ENCODE measurements at regions not wholly inside any gene's neighbourhood (a gene's known extent, or its start where the extent isn't known, plus 50 kb on each side); places are given as distances from the start of the nearest gene placed in this dataset.

DNA sequence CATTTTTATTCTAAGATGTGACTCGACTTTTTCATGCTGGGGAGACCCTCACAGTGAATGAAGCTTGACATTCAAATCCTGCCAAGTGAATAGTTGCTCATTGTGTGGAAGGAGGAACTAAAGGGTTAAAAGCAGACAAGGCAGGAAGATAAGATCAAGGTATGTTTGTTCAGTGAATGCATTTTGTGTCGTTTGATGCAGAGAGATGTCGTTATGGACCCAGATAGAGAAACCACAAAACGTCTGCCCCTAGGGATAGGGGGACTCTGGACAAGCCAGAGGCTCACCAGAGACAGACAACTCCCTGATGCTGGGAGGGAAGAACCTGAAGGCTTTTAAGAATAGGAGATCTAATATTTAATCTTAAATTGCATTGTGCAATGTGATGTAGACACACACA is 72.5 kb upstream of the MYL2 start (continued):
- TF ChIP-seq, protein P1, sequence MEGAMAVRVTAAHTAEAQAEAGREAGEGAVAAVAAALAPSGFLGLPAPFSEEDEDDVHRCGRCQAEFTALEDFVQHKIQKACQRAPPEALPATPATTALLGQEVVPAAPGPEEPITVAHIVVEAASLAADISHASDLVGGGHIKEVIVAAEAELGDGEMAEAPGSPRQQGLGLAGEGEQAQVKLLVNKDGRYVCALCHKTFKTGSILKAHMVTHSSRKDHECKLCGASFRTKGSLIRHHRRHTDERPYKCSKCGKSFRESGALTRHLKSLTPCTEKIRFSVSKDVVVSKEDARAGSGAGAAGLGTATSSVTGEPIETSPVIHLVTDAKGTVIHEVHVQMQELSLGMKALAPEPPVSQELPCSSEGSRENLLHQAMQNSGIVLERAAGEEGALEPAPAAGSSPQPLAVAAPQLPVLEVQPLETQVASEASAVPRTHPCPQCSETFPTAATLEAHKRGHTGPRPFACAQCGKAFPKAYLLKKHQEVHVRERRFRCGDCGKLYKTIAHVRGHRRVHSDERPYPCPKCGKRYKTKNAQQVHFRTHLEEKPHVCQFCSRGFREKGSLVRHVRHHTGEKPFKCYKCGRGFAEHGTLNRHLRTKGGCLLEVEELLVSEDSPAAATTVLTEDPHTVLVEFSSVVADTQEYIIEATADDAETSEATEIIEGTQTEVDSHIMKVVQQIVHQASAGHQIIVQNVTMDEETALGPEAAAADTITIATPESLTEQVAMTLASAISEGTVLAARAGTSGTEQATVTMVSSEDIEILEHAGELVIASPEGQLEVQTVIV (IDR thresholded peaks at IDR 0.05; ENCODE audit: borderline replicate concordance, partially characterized antibody): no peak
- no peak for TF ChIP-seq RAD51 (IDR thresholded peaks at IDR 0.05)

DNA sequence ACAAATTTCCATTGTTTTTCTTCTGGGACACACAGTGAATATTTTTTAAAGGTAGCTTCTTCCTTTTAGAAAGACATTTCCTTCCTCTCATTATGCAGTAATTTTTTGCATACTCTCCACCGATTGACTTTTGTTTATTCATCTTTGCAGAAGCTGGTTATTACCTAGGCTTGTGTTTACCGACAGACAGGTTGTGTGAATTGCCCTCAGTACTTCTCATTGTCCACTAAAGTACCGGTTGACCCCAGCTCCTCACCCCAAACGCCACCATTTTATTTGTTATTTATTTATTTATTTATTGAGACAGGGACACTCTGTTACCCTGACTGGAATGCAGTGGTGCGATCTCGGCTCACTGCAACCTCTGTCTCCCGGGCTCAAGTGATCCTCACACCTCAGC is 63.4 kb upstream of the MYL2 start:
- ChIA-PET RAD21 (ENCODE audit: unreplicated experiment) (no interaction called here), POLR2A (interaction anchor here (0.6 kb wide), 1 partner anchor 230 kb away, joined by 5 read pairs; no protein-coding TSS in a partner anchor), CTCF (interaction anchor here (0.9 kb wide), 1 partner anchor 89 kb away, joined by 3 read pairs; no protein-coding TSS in a partner anchor), SMC1A (ENCODE audit: uncharacterized antibody, unreplicated experiment) (no interaction called here)
- no peak overlapping the region for H3K4me3 ChIP-seq
- in situ Hi-C loops (cut with MboI) (no loop called here), intact Hi-C loops (cut with micrococcal nuclease; ENCODE audit: unreplicated experiment) (no loop called here)
- 46% methylated on average over 7 of the region's 7 CpGs for WGBS (ENCODE audit: insufficient coverage, insufficient replicate concordance, low lambda C conversion rate, missing lambda C conversion rate)
- H3K36me3 ChIP-seq (ENCODE audit: control insufficient read depth in 2 of 2, insufficient read depth in 2 of 2, low read length in 1 of 2): no peaks in the 10 kb centered on the region
- BruUV-seq (replicated peaks): no TSS peak
- FAIRE-seq (no peak), ATAC-seq (no peak), DNase-seq (ENCODE audit: low read depth, low spot score) (no peak)
- no peak overlapping the region for H3K9ac ChIP-seq (ENCODE audit: control insufficient read depth, insufficient read depth, low read length)
- TF ChIP-seq RELA (IDR thresholded peaks at IDR 0.05; ENCODE audit: borderline replicate concordance, partially characterized antibody) (no peak), ZNF274 (IDR thresholded peaks at IDR 0.05; ENCODE audit: insufficient read depth, insufficient read length) (no peak), SMAD5 (IDR thresholded peaks at IDR 0.05; ENCODE audit: low read depth) (no peak), ZSCAN29 (IDR thresholded peaks at IDR 0.05) (no peak)
- TF ChIP-seq, protein P2, sequence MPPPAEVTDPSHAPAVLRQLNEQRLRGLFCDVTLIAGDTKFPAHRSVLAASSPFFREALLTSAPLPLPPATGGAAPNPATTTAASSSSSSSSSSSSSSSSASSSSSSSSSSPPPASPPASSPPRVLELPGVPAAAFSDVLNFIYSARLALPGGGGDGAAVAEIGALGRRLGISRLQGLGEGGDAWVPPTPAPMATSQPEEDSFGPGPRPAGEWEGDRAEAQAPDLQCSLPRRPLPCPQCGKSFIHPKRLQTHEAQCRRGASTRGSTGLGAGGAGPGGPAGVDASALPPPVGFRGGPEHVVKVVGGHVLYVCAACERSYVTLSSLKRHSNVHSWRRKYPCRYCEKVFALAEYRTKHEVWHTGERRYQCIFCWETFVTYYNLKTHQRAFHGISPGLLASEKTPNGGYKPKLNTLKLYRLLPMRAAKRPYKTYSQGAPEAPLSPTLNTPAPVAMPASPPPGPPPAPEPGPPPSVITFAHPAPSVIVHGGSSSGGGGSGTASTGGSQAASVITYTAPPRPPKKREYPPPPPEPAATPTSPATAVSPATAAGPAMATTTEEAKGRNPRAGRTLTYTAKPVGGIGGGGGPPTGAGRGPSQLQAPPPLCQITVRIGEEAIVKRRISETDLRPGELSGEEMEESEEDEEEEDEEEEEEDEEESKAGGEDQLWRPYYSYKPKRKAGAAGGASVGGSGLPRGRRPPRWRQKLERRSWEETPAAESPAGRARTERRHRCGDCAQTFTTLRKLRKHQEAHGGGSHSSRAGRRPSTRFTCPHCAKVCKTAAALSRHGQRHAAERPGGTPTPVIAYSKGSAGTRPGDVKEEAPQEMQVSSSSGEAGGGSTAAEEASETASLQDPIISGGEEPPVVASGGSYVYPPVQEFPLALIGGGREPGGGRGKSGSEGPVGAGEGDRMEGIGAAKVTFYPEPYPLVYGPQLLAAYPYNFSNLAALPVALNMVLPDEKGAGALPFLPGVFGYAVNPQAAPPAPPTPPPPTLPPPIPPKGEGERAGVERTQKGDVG (CRISPR knock-in tag; IDR thresholded peaks at IDR 0.05): no peak
- H4K20me1 ChIP-seq (ENCODE audit: control insufficient read depth, insufficient read depth): no peaks in the 10 kb centered on the region
- H2AFZ ChIP-seq (ENCODE audit: control insufficient read depth, low read depth, low read length): no peak overlapping the region
- H3K79me2 ChIP-seq (ENCODE audit: control insufficient read depth, insufficient read depth, low read length): no peaks in the 10 kb centered on the region
- H3K27me3 ChIP-seq (replicated peaks in 1 of 2; ENCODE audit: control insufficient read depth in 2 of 2, insufficient read depth in 2 of 2, low read length in 1 of 2): no peaks in the 10 kb centered on the region; a peak in 1 of 4 replicates
- H3K4me1 ChIP-seq (ENCODE audit: control insufficient read depth, insufficient read depth, low read length): no peaks in the 10 kb centered on the region
- H3K4me2 ChIP-seq (ENCODE audit: control insufficient read depth, insufficient read depth): no peak overlapping the region
- H3K9me3 ChIP-seq (replicated peaks; ENCODE audit: control insufficient read depth, insufficient read depth, low read length): no peaks in the 10 kb centered on the region
- no peak overlapping the region for H3K27ac ChIP-seq (ENCODE audit: control insufficient read depth, insufficient read depth)
